HCT116 (cell line): ENCODE measurements at regions not wholly inside any gene's neighbourhood (a gene's known extent, or its start where the extent isn't known, plus 50 kb on each side); places are given as distances from the start of the nearest gene placed in this dataset.

Source experiments
- CEBPB ChIP-seq: IDR thresholded peaks from 2 replicates; pipeline ENCODE4 v1.6.1; 2012; ENCODE audit warnings: low read depth
- MAX ChIP-seq: IDR thresholded peaks from 2 replicates; pipeline ENCODE4 v1.6.1; 2012
- POLR2A ChIP-seq: IDR thresholded peaks from 2 replicates; pipeline ENCODE4 v1.7.0; 2011; ENCODE audit warnings: borderline replicate concordance; ENCODE audit not compliant: insufficient read depth, insufficient read length; ENCODE audit errors: extremely low read depth
- POLR2AphosphoS5 ChIP-seq: IDR thresholded peaks from 2 replicates; pipeline ENCODE4 v1.6.1; 2011; ENCODE audit warnings: mild to moderate bottlenecking, low read depth, low read length, moderate library complexity
- TF ChIP-seq, protein P1 (sequence below): IDR thresholded peaks from 2 replicates; pipeline ENCODE4 v1.6.1; 2012

DNA sequence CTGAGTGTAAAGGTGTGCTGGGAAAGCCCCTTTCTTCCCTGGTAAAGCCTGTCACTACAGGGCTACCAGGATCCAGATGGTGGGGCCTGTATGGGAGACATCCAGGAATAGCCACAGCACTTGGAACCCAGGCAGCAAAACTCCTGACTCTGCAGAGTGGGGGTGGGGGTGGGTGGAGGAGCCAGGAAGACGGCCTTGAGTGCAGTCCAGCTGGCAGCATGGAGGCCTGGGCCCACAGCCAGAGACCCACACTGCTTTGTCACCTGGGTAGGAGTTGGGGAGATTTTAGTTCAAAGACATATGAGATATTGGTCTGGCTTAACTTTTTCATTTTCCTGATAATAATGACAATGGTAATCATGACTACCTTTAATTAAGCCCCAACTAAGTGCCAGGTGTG lies 116.7 kb upstream of the MRPS22 start:
- TF ChIP-seq MAX (no peak), POLR2AphosphoS5 (no peak), CEBPB (no peak), POLR2A (no peak)
- TF ChIP-seq, protein P1, sequence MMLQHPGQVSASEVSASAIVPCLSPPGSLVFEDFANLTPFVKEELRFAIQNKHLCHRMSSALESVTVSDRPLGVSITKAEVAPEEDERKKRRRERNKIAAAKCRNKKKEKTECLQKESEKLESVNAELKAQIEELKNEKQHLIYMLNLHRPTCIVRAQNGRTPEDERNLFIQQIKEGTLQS = no peak
